ENCODE measurements at regions not wholly inside any gene's neighbourhood (a gene's known extent, or its start where the extent isn't known, plus 50 kb on each side); places are given as distances from the start of the nearest gene placed in this dataset.

GRCh38 chr5:58043032-58043945, 416.6 kb downstream of the PLK2 start:
- TF ChIP-seq, protein P1, sequence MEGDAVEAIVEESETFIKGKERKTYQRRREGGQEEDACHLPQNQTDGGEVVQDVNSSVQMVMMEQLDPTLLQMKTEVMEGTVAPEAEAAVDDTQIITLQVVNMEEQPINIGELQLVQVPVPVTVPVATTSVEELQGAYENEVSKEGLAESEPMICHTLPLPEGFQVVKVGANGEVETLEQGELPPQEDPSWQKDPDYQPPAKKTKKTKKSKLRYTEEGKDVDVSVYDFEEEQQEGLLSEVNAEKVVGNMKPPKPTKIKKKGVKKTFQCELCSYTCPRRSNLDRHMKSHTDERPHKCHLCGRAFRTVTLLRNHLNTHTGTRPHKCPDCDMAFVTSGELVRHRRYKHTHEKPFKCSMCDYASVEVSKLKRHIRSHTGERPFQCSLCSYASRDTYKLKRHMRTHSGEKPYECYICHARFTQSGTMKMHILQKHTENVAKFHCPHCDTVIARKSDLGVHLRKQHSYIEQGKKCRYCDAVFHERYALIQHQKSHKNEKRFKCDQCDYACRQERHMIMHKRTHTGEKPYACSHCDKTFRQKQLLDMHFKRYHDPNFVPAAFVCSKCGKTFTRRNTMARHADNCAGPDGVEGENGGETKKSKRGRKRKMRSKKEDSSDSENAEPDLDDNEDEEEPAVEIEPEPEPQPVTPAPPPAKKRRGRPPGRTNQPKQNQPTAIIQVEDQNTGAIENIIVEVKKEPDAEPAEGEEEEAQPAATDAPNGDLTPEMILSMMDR (IDR thresholded peaks at IDR 0.05), result no peak
- no peak for TF ChIP-seq EZH2 (IDR thresholded peaks at IDR 0.05; ENCODE audit: borderline replicate concordance, insufficient read depth, low read depth, low read length, poor library complexity, severe bottlenecking)
